GM23338 (cell line): ENCODE measurements at regions not wholly inside any gene's neighbourhood (a gene's known extent, or its start where the extent isn't known, plus 50 kb on each side); places are given as distances from the start of the nearest gene placed in this dataset.

ENCODE experiments used
- ATAC-seq: fragments of 200-7000 bp; cut with Tn5 transposase; 3 replicates; pipeline ENCODE4 v1.9.1; 2020
- DNase-seq: peaks from one replicate; pipeline ENCODE4 v3.0.0-alpha.2; 2015; ENCODE audit warnings: low spot score
- H2AFZ ChIP-seq: fragments of 200-600 bp; sonication (generic); 2 replicates; pipeline ENCODE4 v1.8.0; 2016; ENCODE audit warnings: antibody characterized with exemption, mild to moderate bottlenecking, moderate library complexity
- H3F3A ChIP-seq: fragments of 200-600 bp; sonication (generic); replicated peaks from 2 replicates; pipeline ENCODE4 v1.8.0; 2017; ENCODE audit warnings: antibody characterized with exemption, mixed run types, low read depth
- H3K27ac ChIP-seq: fragments of 200-600 bp; sonication (generic); 2 replicates; pipeline ENCODE4 v1.6.1; 2016; ENCODE audit warnings: low read depth
- H3K27me3 ChIP-seq: fragments of 200-600 bp; sonication (generic); 2 replicates; pipeline ENCODE4 v1.8.0; 2016; ENCODE audit warnings: mild to moderate bottlenecking, mixed run types, moderate library complexity; ENCODE audit not compliant: insufficient read depth
- H3K36me3 ChIP-seq: fragments of 200-600 bp; sonication (generic); 2 replicates; pipeline ENCODE4 v1.8.0; 2016; ENCODE audit warnings: mild to moderate bottlenecking; ENCODE audit not compliant: insufficient read depth
- H3K4me1 ChIP-seq: fragments of 200-600 bp; sonication (generic); 2 replicates; pipeline ENCODE4 v1.8.0; 2016; ENCODE audit warnings: mild to moderate bottlenecking, moderate library complexity; ENCODE audit not compliant: insufficient read depth
- H3K4me2 ChIP-seq: fragments of 200-600 bp; sonication (generic); 2 replicates; pipeline ENCODE4 v1.7.1; 2017; ENCODE audit warnings: mixed run types
- H3K4me3 ChIP-seq: fragments of 200-600 bp; sonication (generic); 2 replicates; pipeline ENCODE4 v1.6.1; 2016; ENCODE audit warnings: mixed run types
- H3K79me2 ChIP-seq: fragments of 200-600 bp; sonication (generic); replicated peaks from 2 replicates; pipeline ENCODE4 v1.8.0; 2017; ENCODE audit warnings: mild to moderate bottlenecking; ENCODE audit not compliant: insufficient read depth
- H3K9me2 ChIP-seq: fragments of 200-600 bp; sonication (generic); 2 replicates; pipeline ENCODE4 v1.8.0; 2017; ENCODE audit not compliant: insufficient read depth
- H4K20me1 ChIP-seq: fragments of 200-600 bp; sonication (generic); replicated peaks from 2 replicates; pipeline ENCODE4 v1.8.0; 2017; ENCODE audit warnings: mild to moderate bottlenecking; ENCODE audit not compliant: insufficient read depth
- H3K27ac Mint-ChIP-seq: 2 replicates; pipeline ENCODE4 v1.8.0; 2020; ENCODE audit warnings: inconsistent platforms, mild to moderate bottlenecking, moderate library complexity, mixed read lengths
- H3K27me3 Mint-ChIP-seq: 3 replicates; pipeline ENCODE4 v1.8.0; 2022; ENCODE audit warnings: low read depth, mild to moderate bottlenecking, moderate library complexity, mixed read lengths, inconsistent platforms; ENCODE audit not compliant: insufficient read depth, poor library complexity
- H3K36me3 Mint-ChIP-seq: 3 replicates; pipeline ENCODE4 v1.8.0; 2021; ENCODE audit warnings: low read depth, mild to moderate bottlenecking, inconsistent platforms, moderate library complexity, mixed read lengths
- H3K4me1 Mint-ChIP-seq: 3 replicates; pipeline ENCODE4 v1.8.0; 2020; ENCODE audit warnings: mild to moderate bottlenecking, inconsistent platforms, mixed read lengths
- H3K4me3 Mint-ChIP-seq: 3 replicates; pipeline ENCODE4 v1.8.0; 2021; ENCODE audit warnings: moderate library complexity, mild to moderate bottlenecking, inconsistent platforms, mixed read lengths
- H3K9me3 Mint-ChIP-seq: 3 replicates; pipeline ENCODE4 v1.8.0; 2020; ENCODE audit warnings: moderate library complexity, mild to moderate bottlenecking, inconsistent platforms, mixed read lengths
- EZH2 ChIP-seq: fragments of 200-600 bp; sonication (generic); IDR thresholded peaks from one replicate; pipeline ENCODE4 v1.8.0; 2017; ENCODE audit warnings: antibody characterized with exemption, mild to moderate bottlenecking, low read depth; ENCODE audit not compliant: unreplicated experiment
- EZH2phosphoT487 ChIP-seq: fragments of 200-600 bp; sonication (generic); IDR thresholded peaks from one replicate; pipeline ENCODE4 v1.8.1; 2018; ENCODE audit warnings: antibody characterized with exemption; ENCODE audit not compliant: unreplicated experiment
- JUNB ChIP-seq: IDR thresholded peaks from one replicate; pipeline ENCODE4 v1.6.1; 2016; ENCODE audit warnings: antibody characterized with exemption; ENCODE audit not compliant: unreplicated experiment
- NANOG ChIP-seq: IDR thresholded peaks from 2 replicates; pipeline ENCODE4 v1.6.1; 2016; ENCODE audit warnings: antibody characterized with exemption, borderline replicate concordance
- POLR2AphosphoS5 ChIP-seq: IDR thresholded peaks from 2 replicates; pipeline ENCODE4 v1.6.1; 2016; ENCODE audit warnings: antibody characterized with exemption, low read depth
- REST ChIP-seq: IDR thresholded peaks from one replicate; pipeline ENCODE4 v1.6.1; 2018; ENCODE audit warnings: antibody characterized with exemption; ENCODE audit not compliant: unreplicated experiment
- STAT1 ChIP-seq: IDR thresholded peaks from one replicate; pipeline ENCODE4 v1.6.1; 2016; ENCODE audit warnings: antibody characterized with exemption; ENCODE audit not compliant: unreplicated experiment
- ZNF114 ChIP-seq: fragments of 250-450 bp; sonication (Bioruptor Pico); IDR thresholded peaks from 2 replicates; pipeline ENCODE4 v1.5.0; 2020; ENCODE audit warnings: mild to moderate bottlenecking, moderate library complexity
- ZNF331 ChIP-seq: fragments of 250-450 bp; sonication (Bioruptor Pico); IDR thresholded peaks from 2 replicates; pipeline ENCODE4 v1.5.0; 2020; ENCODE audit warnings: low read depth, mild to moderate bottlenecking, moderate library complexity
- ZNF462 ChIP-seq: fragments of 250-450 bp; sonication (Bioruptor Pico); IDR thresholded peaks from 2 replicates; pipeline ENCODE4 v1.5.0; 2020; ENCODE audit warnings: mild to moderate bottlenecking, moderate library complexity
- TF ChIP-seq, protein P1 (sequence below), 2 experiments: fragments of 200-600 bp in 1 of 2; sonication (generic) in 1 of 2; conservative IDR thresholded peaks; 2 replicates each; pipeline versions ENCODE4 v1.5.1 to v1.6.1; 2016 to 2017; ENCODE audit warnings: antibody characterized with exemption in 2 of 2, low read depth in 2 of 2, mild to moderate bottlenecking in 2 of 2, moderate library complexity in 1 of 2

GRCh38 chr4:131159261-131159660 is 1989.8 kb upstream of the PCDH10 start (continued):
- TF ChIP-seq, protein P1, sequence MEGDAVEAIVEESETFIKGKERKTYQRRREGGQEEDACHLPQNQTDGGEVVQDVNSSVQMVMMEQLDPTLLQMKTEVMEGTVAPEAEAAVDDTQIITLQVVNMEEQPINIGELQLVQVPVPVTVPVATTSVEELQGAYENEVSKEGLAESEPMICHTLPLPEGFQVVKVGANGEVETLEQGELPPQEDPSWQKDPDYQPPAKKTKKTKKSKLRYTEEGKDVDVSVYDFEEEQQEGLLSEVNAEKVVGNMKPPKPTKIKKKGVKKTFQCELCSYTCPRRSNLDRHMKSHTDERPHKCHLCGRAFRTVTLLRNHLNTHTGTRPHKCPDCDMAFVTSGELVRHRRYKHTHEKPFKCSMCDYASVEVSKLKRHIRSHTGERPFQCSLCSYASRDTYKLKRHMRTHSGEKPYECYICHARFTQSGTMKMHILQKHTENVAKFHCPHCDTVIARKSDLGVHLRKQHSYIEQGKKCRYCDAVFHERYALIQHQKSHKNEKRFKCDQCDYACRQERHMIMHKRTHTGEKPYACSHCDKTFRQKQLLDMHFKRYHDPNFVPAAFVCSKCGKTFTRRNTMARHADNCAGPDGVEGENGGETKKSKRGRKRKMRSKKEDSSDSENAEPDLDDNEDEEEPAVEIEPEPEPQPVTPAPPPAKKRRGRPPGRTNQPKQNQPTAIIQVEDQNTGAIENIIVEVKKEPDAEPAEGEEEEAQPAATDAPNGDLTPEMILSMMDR (conservative IDR thresholded peaks at IDR 0.05; ENCODE audit: low read depth in 2 of 2), result no peak
- no peak for TF ChIP-seq POLR2AphosphoS5
- TF ChIP-seq ZNF331 (CRISPR knock-in tag), result no peak
- no peak for TF ChIP-seq EZH2
- TF ChIP-seq STAT1, result no peak

DNA sequence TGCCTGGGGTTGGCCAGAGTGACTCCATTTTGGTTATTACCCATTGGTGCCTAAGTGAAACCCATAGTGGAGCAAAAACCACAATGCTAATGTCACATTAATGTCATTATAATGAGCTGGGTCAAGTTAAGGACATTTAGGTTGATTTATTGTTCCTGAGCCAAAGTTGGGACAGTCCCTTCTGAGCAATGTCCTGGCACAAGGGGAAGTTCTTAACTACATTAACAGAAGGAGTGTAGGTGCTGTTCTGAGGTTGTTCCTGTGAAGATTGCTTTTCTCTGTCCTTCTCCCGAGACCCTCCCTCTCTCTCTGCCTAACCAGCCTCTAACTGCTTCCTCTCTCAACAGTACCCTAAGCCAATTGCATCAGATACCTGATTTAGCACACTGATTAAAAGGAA is 1956.8 kb upstream of the PCDH10 start:
- Histone ChIP-seq H3K79me2 (no peaks in the 10 kb centered on the region), H3K27ac (no peak overlapping the region), H3K9me2 (no peaks in the 10 kb centered on the region), H2AFZ (no peak overlapping the region), H3K4me3 (no peak overlapping the region), H3K27me3 (no peaks in the 10 kb centered on the region), H4K20me1 (no peaks in the 10 kb centered on the region), H3K4me2 (no peak overlapping the region), H3K36me3 (no peaks in the 10 kb centered on the region), H3F3A (no peaks in the 10 kb centered on the region), H3K4me1 (no peaks in the 10 kb centered on the region)
- Mint-ChIP-seq H3K27ac (no peak overlapping the region), H3K9me3 (peaks cover 17% of the 10 kb centered on the region), H3K27me3 (no peaks in the 10 kb centered on the region), H3K4me1 (no peaks in the 10 kb centered on the region), H3K36me3 (peaks cover 16% of the 10 kb centered on the region; the same call in 2 of the 3 replicates), H3K4me3 (no peak overlapping the region)
- ATAC-seq (no peak), DNase-seq (no peak)
- TF ChIP-seq JUNB (no peak), ZNF331 (CRISPR knock-in tag) (no peak), ZNF462 (CRISPR knock-in tag) (no peak), POLR2AphosphoS5 (no peak), STAT1 (no peak), REST (no peak), NANOG (no peak), EZH2phosphoT487 (no peak), ZNF114 (CRISPR knock-in tag) (no peak), EZH2 (no peak)
- TF ChIP-seq, protein P1 (conservative IDR thresholded peaks at IDR 0.05; ENCODE audit: low read depth in 2 of 2), result no peak
